HG03280 (cell line): ENCODE measurements at regions not wholly inside any gene's neighbourhood (a gene's known extent, or its start where the extent isn't known, plus 50 kb on each side); places are given as distances from the start of the nearest gene placed in this dataset.
"Not testable (repeated sequence)": the region's sequence is repeated elsewhere in the genome, so short reads cannot be mapped to it uniquely, and the experiment has no call there.

ENCODE experiments used
- ATAC-seq: cut with Tn5 transposase; IDR thresholded peaks from one replicate; pipeline ENCODE4 v1.9.1; 2021; ENCODE audit warnings: mild to moderate bottlenecking, moderate library complexity; ENCODE audit not compliant: unreplicated experiment

DNA sequence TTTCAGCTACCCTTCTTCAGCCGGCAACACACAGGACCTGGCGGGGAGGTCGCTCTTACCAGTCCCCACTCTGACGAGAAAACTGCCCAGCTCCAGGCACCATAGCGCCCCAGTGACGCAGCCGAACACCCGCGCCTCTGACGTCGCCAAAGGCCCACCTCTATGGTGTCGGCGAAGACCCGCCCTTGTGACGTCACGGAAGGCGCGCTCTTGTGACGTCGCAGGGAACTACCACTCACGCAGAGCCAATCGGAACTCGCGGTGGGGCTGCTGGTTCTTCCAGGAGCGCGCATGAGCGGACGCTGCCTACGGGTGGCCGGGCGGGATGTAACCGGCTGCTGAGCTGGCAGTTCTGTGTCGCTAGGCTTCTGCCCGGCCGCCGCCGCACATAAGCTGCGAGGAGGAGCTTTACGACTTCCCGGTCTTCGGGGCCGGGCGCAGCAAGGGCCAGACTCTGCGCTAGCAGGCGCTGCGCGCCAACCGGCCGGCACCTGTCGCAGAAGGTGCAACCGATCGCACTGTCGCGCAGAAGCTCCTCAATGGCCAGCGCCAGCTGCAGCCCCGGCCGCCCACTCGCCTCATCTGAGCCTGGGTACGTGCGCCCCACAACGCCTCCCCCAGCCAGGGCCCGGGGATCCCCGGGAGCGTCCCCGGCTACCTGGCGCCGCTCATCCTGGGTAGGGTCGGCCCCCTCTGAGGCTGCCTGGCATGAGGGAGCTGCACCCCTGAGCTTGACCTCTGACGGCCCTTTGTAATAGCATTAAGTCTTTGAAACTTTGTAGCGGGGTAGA lies 121.3 kb upstream of the FBXO28 start:
- ATAC-seq = peak; percentile 100

DNA sequence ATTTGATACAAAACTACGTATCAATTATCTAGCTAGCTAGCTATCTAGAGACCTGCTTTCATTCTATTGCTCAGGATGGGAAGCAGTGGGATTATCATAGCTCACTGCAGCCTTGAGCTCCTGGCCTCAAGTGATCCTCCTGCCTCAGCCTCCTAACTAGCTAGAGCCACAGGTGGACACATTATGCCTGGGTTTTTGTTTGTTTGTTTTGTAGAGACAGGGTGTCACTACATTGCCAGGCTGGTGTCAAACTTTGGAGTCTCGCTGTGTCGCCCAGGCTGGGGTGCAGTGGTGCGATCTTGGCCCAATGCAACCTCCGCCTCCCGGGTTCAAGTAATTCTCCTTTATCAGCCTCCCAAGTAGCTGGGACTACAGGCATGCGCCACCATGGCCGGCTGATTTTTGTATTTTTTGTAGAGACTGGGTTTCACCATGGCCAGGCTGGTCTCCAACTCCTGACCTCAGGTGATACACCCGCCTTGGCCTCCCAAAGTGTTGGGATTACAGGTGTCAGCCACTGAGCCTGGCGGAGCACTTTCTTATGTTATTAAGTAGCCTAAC lies 122.5 kb upstream of the FBXO28 start:
- not testable (repeated sequence) for ATAC-seq

GRCh38 chr1:223961985-223962384 lies 116.2 kb upstream of the TP53BP2 start:
- not testable (repeated sequence) for ATAC-seq

- not testable (repeated sequence) for ATAC-seq
Measured at GRCh38 chr1:223952801-223953200, 107.1 kb upstream of the TP53BP2 start.

DNA sequence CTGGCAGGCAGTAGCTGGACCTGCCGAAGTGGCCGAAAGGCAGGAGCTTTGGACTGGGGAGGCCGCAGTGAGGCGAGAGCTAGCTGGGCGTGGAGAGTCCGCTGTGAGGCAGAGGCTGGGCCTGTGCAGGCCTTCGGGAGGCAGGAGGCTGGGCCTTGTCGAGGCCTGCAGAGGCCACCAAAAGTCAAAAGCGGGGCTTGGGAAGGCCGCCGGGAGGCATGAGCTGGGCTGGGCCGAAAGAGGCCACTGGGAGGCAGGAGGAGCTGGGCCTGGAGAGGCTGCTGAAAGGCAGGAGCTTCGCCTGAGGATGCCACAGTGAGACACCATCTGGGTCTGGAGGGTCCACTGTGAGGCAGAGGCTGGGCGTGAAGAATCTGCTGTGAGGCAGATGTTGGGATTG lies 105.8 kb upstream of the TP53BP2 start:
- not testable (repeated sequence) for ATAC-seq

DNA sequence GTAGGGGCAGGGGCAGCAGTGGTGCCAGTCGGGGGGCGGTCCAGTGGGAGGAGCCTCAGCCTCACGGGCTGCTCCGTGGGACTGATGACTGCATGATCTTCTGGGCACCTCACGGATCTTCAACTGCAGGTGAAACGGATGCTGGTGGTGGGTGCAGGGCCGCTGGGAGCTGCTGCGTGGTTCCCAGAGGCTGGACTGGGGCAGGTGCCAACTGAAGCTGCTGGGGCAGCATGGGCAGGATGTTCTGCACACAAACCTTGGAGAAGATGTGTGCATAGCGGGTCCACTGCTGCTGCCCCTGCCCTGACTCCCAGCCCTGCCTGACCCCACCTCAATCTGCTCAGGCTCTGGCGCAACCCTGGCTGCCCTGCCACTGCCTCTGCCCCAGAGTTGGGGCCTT lies 104.2 kb upstream of the TP53BP2 start:
- ATAC-seq = not testable (repeated sequence)

DNA sequence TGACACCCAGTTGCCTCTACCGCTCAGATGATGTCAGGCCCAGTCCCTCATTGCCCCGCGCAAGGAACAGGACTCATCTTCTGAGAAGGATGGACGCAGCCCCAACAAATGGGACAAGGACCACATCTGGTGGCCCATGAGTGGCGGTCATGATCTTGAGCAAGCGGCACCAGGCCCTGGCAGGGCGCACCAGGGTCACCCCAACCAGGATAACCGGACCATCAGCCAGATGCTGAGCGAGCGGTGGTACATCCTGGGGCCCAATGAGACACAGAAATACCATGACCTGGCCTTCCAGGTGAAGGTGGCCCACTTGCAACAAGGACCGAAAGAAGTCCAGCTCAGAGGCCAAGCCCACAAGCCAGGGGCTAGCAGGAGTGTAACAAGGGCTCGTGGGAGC lies 102.3 kb upstream of the TP53BP2 start:
- not testable (repeated sequence) for ATAC-seq

- not testable (repeated sequence) for ATAC-seq
Measured at GRCh38 chr1:223936592-223936991, 90.8 kb upstream of the TP53BP2 start.

GRCh38 chr1:223931476-223931875 lies 85.7 kb upstream of the TP53BP2 start:
- ATAC-seq = not testable (repeated sequence)

- ATAC-seq = not testable (repeated sequence)
Measured at GRCh38 chr1:223920805-223921204, 75.1 kb upstream of the TP53BP2 start.

DNA sequence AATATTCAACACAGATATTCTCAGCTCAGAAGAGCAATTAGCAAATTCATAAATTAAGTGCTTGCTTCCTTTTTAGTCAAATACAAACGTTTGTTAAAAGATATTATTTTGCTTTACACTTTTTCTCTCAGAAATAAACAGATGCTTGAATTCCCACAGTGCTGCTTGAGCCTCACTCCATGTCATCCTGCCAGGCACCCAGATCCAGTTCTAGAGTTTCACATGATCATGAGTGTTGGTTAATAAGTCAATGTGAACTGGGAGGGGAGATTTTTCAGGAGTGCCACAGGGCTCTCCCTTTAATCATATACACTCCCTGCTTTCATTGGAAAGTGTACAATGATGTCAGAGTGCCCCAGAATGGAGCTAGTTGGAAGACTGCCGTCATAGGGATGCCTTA lies 69.7 kb upstream of the TP53BP2 start:
- ATAC-seq = not testable (repeated sequence)

DNA sequence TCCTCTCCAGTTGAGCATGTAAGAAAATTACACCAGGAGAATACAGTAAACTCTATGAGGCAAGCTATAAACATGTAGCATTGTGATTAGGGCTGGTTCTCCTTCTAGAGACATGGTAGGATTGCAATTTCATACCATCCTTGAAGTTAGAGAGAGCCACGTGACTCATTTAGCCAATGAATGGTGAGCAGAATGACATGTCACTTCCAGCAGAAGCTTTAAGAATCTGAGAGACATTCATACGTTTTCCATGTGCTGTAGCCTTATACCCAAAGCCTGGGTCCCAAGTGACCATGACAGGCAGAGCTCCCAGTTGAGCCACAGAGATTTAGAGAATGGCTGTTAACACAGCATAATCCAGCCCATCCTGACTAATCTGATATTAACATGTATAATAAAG lies 68.0 kb upstream of the TP53BP2 start:
- not testable (repeated sequence) for ATAC-seq

DNA sequence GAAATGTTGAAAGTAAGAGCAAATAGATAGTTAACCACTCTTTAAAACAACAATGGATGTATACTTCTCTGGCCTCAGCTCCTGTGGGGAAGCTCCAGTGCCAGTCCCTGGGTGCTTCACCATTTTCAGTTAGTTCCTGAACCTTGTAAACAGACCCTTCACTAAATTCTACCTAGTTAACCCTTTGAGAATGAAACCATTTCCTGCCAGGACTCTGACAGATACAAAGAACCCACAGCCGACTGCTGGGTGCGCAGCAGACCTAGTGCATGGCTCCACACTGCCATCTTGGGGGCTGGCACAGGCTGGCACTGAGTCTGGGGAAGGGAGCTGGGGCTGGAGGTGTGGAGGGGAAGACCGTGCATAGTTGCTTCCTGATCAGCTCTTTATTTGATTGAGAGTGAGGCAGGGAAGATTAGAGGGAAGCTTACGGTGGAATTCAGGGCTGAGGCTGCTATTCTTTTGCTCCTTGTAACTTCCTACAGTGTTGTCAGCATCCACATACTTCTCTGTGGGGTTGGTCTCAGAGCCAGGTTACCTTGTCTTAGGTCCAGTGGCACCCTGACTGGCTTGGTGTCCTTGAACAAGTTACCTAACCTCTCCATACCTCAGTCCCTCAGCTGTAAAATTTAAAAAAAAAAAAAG lies 62.3 kb upstream of the TP53BP2 start:
- not testable (repeated sequence) for ATAC-seq

GRCh38 chr1:223903221-223903620 lies 57.5 kb upstream of the TP53BP2 start:
- ATAC-seq = not testable (repeated sequence)

GRCh38 chr1:223899775-223900174 lies 54.0 kb upstream of the TP53BP2 start:
- ATAC-seq = not testable (repeated sequence)

DNA sequence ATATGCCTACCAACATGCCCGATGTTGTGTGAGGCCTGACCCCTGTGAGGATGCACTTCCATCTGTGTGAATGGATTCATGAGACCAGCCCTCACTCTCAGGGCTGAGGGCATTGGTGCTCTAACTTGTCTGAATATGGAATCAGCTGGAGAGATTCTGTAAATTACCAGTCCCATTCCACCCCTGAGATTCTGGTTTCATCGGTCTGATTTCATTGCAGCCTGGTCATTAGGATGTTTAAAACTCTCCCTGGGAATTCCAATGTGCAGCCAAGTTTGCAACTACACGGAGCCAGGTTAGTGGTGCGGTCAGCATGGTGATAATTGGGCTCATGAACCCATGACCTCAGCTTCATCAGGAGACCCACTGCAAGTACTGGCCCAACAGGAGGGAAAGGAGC lies 51.4 kb upstream of the TP53BP2 start:
- ATAC-seq = not testable (repeated sequence)

- not testable (repeated sequence) for ATAC-seq
Measured at GRCh38 chr1:223895950-223896349, 50.2 kb upstream of the TP53BP2 start.
